GM06990 (cell line): ENCODE measurements at regions not wholly inside any gene's neighbourhood (a gene's known extent, or its start where the extent isn't known, plus 50 kb on each side); places are given as distances from the start of the nearest gene placed in this dataset.

Experiments
- DNase-seq: peaks from one replicate; pipeline ENCODE4 v3.0.0-alpha.2; 2011; ENCODE audit not compliant: insufficient read length; ENCODE audit errors: extremely low read depth
- H3K27me3 ChIP-seq: replicated peaks from 2 replicates; pipeline ENCODE4 v1.6.0; 2011; ENCODE audit warnings: low read length; ENCODE audit not compliant: control insufficient read depth, insufficient read depth
- H3K36me3 ChIP-seq: 2 replicates; pipeline ENCODE4 v1.5.1; 2011; ENCODE audit warnings: low read length; ENCODE audit not compliant: control insufficient read depth, insufficient read depth
- H3K4me3 ChIP-seq: replicated peaks from 2 replicates; pipeline ENCODE4 v1.5.1; 2011; ENCODE audit warnings: low read depth, mild to moderate bottlenecking, control low read depth, low read length
- CTCF ChIP-seq: IDR thresholded peaks from 2 replicates; pipeline ENCODE4 v1.5.1; 2011; ENCODE audit warnings: low read length, control low read depth, mild to moderate bottlenecking, inconsistent platforms; ENCODE audit not compliant: insufficient read depth, poor library complexity, severe bottlenecking

DNA sequence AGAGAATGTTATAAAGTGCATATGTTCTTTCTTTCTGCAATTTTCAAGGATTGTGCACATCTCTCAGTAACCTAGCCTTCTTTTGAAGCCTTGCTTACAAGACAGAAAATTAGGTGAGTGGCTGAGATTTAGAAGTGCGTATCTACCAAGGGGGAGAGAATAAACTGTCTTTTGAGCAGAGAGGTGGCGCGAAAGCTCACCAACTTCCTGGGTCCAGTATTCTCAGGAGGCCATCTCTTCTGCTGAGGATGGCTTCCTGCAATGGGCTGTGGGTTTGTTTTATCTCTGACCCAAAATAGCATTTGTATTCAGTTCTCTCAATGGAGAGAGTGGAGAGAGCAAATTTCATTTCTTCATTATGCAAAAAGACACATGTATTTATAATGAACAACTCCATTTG is 75.4 kb upstream of the RPS23 start:
- H3K4me3 ChIP-seq = no peak overlapping the region
- no peak for TF ChIP-seq CTCF
- no peak for DNase-seq
- H3K27me3 ChIP-seq = no peaks in the 10 kb centered on the region; the same call in 1 of the 2 replicates
- no peaks in the 10 kb centered on the region for H3K36me3 ChIP-seq

DNA sequence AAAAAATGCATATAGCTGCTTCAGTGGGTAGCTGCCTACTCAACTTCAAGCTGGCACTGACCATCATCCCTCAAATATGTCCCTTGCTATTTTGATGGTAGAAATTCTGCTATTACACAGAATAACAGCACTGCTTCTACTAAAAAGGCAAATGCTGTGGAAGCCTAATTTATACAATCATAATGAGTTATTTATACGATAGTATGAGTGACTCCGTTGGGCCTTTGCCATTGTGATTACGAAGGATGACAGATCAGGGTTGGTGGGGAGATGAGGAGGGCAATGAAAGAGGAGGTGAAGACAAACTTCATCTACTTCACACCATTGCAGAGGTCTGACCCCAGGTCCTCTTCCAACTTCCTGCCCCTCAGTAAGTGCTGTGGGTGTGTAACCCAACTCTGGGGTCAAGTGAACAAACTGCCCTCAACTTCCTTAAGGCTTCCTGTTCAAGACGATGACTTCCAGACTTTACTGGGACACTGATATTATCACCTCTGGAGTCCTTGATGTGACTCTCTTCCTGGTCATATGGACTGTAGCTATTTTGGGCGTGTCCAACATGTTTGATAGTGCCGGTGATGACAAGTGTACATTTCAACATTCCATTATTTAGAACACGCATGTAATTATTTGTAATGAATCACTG is 74.1 kb upstream of the RPS23 start:
- Histone ChIP-seq H3K36me3 (no peaks in the 10 kb centered on the region), H3K4me3 (no peak overlapping the region), H3K27me3 (no peaks in the 10 kb centered on the region; the same call in 1 of the 2 replicates)
- TF ChIP-seq CTCF = no peak
- no peak for DNase-seq

- Histone ChIP-seq H3K36me3 (no peaks in the 10 kb centered on the region), H3K27me3 (no peaks in the 10 kb centered on the region; the same call in 1 of the 2 replicates), H3K4me3 (no peak overlapping the region)
- no peak for DNase-seq
- TF ChIP-seq CTCF = peak; percentile 69
Measured at GRCh38 chr5:82351754-82352145, 73.6 kb upstream of the RPS23 start.

DNA sequence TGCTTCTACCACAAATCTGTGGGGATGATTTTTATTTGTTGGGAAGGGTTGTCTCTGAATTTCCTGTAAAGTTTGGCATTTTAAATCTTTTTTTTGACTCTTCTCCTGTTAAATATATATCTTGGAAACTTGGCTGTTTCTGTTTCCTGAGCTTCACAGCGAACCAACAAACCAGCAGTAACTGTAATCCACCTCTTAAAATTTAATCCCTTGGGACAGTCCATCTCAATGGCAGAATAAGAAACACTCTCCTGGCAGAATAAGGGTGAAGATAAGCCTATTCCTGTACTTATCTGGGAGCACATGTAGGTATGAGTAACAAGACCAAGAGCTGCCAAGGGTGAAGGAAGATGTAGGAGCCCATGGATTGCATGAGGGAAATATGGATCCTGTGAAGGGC is 73.1 kb upstream of the RPS23 start:
- H3K36me3 ChIP-seq = no peaks in the 10 kb centered on the region
- no peak overlapping the region for H3K4me3 ChIP-seq
- no peak for TF ChIP-seq CTCF
- no peak for DNase-seq
- no peaks in the 10 kb centered on the region; the same call in 1 of the 2 replicates for H3K27me3 ChIP-seq

DNA sequence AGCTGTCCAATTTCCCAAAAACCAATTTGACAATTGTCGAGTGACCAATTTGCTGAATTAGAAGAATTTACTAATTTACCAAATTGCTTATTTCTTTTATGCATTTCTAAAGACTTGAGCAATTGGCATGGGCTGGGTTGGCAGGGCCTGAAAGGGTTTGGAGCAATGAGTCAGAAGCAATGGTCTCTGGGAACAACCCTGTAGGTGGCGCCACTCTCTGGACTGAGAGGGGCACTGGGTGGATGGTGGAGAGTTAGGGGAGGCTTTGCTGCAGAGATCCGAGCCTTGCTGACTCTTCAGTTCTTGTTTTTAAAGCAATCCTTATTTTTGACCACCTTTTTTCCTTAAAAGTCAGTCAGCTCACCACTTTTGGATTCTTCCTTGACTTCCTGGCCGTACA is 71.5 kb upstream of the RPS23 start:
- no peak overlapping the region for H3K4me3 ChIP-seq
- DNase-seq = no peak
- H3K27me3 ChIP-seq = no peaks in the 10 kb centered on the region; the same call in 1 of the 2 replicates
- no peaks in the 10 kb centered on the region for H3K36me3 ChIP-seq
- peak; percentile 51 for TF ChIP-seq CTCF

GRCh38 chr5:82348784-82349425 is 70.8 kb upstream of the RPS23 start:
- no peaks in the 10 kb centered on the region; the same call in 1 of the 2 replicates for H3K27me3 ChIP-seq
- H3K4me3 ChIP-seq = no peak overlapping the region
- no peak for DNase-seq
- no peaks in the 10 kb centered on the region for H3K36me3 ChIP-seq
- no peak for TF ChIP-seq CTCF
